ENCODE measurements at regions not wholly inside any gene's neighbourhood (a gene's known extent, or its start where the extent isn't known, plus 50 kb on each side); places are given as distances from the start of the nearest gene placed in this dataset.

DNA sequence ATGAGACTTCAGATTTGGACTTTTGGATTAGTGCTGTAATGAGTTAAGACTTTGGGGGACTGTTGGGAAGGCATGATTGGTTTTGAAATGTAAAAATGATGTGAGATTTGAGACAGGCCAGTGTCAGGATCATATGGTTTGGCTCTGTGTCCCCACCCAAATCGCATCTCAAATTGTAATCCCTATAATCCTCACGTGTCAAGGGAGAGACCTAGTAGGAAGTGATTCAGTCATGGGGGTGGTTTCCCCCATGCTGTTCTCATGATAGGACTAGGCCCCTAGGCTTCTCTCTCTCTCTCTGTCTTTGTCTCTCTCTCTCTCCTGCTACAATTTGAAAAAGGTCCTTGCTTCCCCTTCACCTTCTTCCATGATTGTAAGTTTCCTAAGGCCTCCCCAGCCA is 473.3 kb upstream of the CD180 start:
- Mint-ChIP-seq H3K4me3 (no peak overlapping the region), H3K36me3 (no peaks in the 10 kb centered on the region), H3K27me3 (no peaks in the 10 kb centered on the region), H3K27ac (no peak overlapping the region), H3K4me1 (no peaks in the 10 kb centered on the region), H3K9me3 (ENCODE audit: low read depth) (peaks cover 6% of the 10 kb centered on the region)
- ATAC-seq (no peak), DNase-seq (no peak)
- CTCF ChIA-PET: no interaction called here

GRCh38 chr5:67660149-67660548 is 463.6 kb upstream of the CD180 start:
- no peak overlapping the region for H3K27ac Mint-ChIP-seq
- H3K4me3 Mint-ChIP-seq: no peak overlapping the region
- H3K36me3 Mint-ChIP-seq: no peaks in the 10 kb centered on the region
- CTCF ChIA-PET: no interaction called here
- H3K4me1 Mint-ChIP-seq: no peaks in the 10 kb centered on the region
- no peaks in the 10 kb centered on the region for H3K9me3 Mint-ChIP-seq (ENCODE audit: low read depth)
- ATAC-seq: no peak
- H3K27me3 Mint-ChIP-seq: no peaks in the 10 kb centered on the region
- no peak for DNase-seq

DNA sequence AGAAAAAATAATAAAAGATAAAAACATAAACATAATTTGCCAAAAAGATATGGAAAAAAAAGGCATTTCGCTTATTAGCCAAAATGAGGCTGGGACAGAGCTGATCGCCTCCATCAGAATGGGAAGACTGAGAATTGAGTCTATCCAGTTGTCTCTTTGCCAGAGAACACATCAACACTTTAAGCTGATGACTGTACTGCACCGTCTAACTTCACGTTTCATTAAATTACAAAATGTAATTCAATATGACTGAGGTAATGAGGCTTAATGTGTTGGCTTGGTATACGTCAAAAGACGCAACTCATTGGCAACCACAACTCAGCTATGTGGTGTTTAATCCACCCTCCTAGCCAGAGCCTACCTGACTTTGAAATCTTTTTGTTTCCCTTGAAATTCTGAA is 462.7 kb upstream of the CD180 start:
- Mint-ChIP-seq H3K27me3 (no peaks in the 10 kb centered on the region), H3K4me1 (no peaks in the 10 kb centered on the region), H3K4me3 (no peak overlapping the region), H3K9me3 (ENCODE audit: low read depth) (no peaks in the 10 kb centered on the region), H3K36me3 (no peaks in the 10 kb centered on the region), H3K27ac (no peak overlapping the region)
- CTCF ChIA-PET: no interaction called here
- DNase-seq (no peak), ATAC-seq (no peak)

- H3K4me1 Mint-ChIP-seq: no peaks in the 10 kb centered on the region
- H3K4me3 Mint-ChIP-seq: no peak overlapping the region
- no peak for ATAC-seq
- no peak overlapping the region for H3K27ac Mint-ChIP-seq
- no peak for DNase-seq
- no peaks in the 10 kb centered on the region for H3K27me3 Mint-ChIP-seq
- CTCF ChIA-PET: no interaction called here
- H3K36me3 Mint-ChIP-seq: no peaks in the 10 kb centered on the region
- H3K9me3 Mint-ChIP-seq (ENCODE audit: low read depth): no peaks in the 10 kb centered on the region
Measured at GRCh38 chr5:67657055-67657454, 460.5 kb upstream of the CD180 start.

GRCh38 chr5:67652201-67652600 is 455.6 kb upstream of the CD180 start:
- Mint-ChIP-seq H3K27ac (no peak overlapping the region), H3K4me1 (no peaks in the 10 kb centered on the region), H3K4me3 (no peak overlapping the region), H3K36me3 (no peaks in the 10 kb centered on the region), H3K9me3 (ENCODE audit: low read depth) (no peaks in the 10 kb centered on the region), H3K27me3 (no peaks in the 10 kb centered on the region)
- DNase-seq: no peak
- ATAC-seq: no peak
- CTCF ChIA-PET: no interaction called here

DNA sequence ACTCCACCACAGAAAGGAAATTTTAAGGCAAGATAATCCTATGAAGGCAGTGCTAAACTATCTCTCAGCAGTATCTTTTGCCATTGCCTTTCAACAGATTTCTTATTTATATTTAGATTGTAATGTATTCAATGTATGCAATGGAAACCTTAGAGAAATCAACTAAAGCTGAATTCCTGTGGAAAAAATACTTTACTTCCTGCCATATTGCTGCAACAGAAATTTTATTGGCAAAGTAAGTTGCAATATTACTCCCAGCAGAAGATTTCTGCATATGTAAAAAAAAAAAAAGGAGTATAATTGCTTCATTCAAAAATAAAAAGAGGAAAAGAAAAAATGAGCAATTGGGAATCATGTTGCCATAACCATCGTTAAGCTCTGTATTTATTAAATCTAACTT is 454.6 kb upstream of the CD180 start:
- no peak overlapping the region for H3K27ac Mint-ChIP-seq
- no peak for DNase-seq
- H3K9me3 Mint-ChIP-seq (ENCODE audit: low read depth): no peaks in the 10 kb centered on the region
- CTCF ChIA-PET: no interaction called here
- H3K36me3 Mint-ChIP-seq: no peaks in the 10 kb centered on the region
- no peaks in the 10 kb centered on the region for H3K27me3 Mint-ChIP-seq
- H3K4me3 Mint-ChIP-seq: no peak overlapping the region
- H3K4me1 Mint-ChIP-seq: no peaks in the 10 kb centered on the region
- no peak for ATAC-seq

DNA sequence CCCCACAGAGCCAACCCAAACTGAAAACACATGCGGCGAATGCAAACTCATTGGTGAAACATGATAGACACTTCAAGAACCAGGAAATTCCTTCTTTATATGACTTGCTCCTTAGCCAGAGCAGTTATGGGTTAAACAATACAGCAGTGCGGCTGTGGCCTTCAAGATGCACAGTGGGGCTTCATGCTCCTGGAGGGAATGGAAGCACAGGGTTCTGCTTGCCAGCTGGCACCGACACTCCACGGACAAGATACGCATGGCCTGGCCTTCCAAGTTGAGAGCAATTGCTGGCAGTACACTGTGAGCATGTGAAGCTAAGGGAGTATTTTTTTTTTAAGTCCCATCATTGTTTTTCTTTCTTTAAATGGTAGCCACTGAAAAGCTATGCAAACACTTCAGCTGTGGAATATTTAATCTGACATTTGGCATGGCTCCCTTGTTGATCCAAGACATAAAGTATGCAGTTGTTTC is 451.6 kb upstream of the CD180 start:
- H3K36me3 Mint-ChIP-seq: no peaks in the 10 kb centered on the region
- ATAC-seq (no peak), DNase-seq (no peak)
- no peak overlapping the region for H3K4me3 Mint-ChIP-seq
- no peaks in the 10 kb centered on the region for H3K4me1 Mint-ChIP-seq
- no peaks in the 10 kb centered on the region for H3K27me3 Mint-ChIP-seq
- CTCF ChIA-PET: no interaction called here
- H3K27ac Mint-ChIP-seq: no peak overlapping the region
- H3K9me3 Mint-ChIP-seq (ENCODE audit: low read depth): peaks cover 3% of the 10 kb centered on the region

- Mint-ChIP-seq H3K27ac (no peak overlapping the region), H3K27me3 (no peaks in the 10 kb centered on the region), H3K4me1 (no peaks in the 10 kb centered on the region), H3K4me3 (no peak overlapping the region), H3K36me3 (no peaks in the 10 kb centered on the region), H3K9me3 (ENCODE audit: low read depth) (peaks cover 3% of the 10 kb centered on the region)
- DNase-seq (no peak), ATAC-seq (no peak)
- CTCF ChIA-PET: no interaction called here
Measured at GRCh38 chr5:67647772-67648171, 451.2 kb upstream of the CD180 start.

DNA sequence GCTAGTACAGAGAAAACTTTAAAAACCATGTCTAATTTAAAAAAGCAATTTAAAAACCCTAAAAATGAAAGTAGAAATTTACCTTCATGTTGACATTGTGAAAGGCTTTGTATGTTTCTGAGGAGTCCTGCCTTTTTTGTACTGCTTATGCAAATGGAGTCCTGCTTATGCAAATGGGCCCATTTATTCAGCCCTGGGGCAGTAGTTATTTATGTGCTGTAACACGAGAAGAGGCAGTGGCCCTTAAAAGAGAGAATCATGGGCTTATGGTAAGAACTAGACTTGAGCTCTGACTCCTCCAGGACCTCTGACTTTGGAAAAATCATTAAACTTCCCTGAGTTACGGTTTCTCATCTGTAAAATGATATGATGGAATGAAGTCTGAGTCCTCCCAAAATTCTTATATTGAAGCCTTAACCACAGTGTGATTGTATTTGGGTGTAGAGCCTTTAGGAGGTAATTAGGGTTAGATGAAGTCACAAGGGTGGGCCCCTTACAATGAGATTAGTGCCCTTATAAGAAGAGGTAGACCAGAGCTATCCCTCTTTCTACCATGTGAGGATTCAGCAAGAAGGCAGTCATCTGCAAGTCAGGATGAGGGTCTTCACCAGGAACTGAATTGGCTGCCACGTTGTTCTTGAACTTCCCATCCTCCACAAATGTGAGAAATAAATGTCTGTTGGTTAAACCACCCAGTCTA is 447.8 kb upstream of the CD180 start:
- no peaks in the 10 kb centered on the region for H3K36me3 Mint-ChIP-seq
- H3K4me3 Mint-ChIP-seq: no peak overlapping the region
- ATAC-seq: no peak
- no peaks in the 10 kb centered on the region for H3K4me1 Mint-ChIP-seq
- no peaks in the 10 kb centered on the region for H3K27me3 Mint-ChIP-seq
- H3K27ac Mint-ChIP-seq: no peak overlapping the region
- CTCF ChIA-PET: no interaction called here
- DNase-seq: no peak
- H3K9me3 Mint-ChIP-seq (ENCODE audit: low read depth): peaks cover 3% of the 10 kb centered on the region

- no peaks in the 10 kb centered on the region for H3K4me1 Mint-ChIP-seq
- CTCF ChIA-PET: no interaction called here
- DNase-seq (no peak), ATAC-seq (no peak)
- peaks cover 3% of the 10 kb centered on the region for H3K9me3 Mint-ChIP-seq (ENCODE audit: low read depth)
- H3K27me3 Mint-ChIP-seq: no peaks in the 10 kb centered on the region
- H3K36me3 Mint-ChIP-seq: no peaks in the 10 kb centered on the region
- no peak overlapping the region for H3K4me3 Mint-ChIP-seq
- H3K27ac Mint-ChIP-seq: no peak overlapping the region
Measured at GRCh38 chr5:67643536-67643935, 446.9 kb upstream of the CD180 start.

DNA sequence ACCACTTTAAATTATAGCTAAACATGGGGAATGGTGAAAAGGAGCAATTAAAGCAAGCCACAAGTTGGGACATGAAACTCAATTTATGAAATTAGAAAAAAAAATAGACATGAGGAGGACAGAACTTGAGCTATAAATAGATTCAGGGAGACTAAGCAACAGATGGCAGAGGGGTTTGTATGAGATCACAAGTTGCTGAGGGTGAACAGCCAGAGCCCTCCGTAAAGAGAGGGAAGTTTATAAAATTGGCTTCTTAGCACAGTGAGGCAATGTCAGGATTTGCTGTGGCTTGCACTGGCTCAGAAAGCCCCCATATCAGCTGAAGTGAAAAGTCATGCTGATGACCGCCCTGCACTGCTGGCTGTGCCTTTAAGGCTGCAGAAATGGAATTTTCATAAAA is 443.4 kb upstream of the CD180 start:
- no peak for DNase-seq
- H3K27ac Mint-ChIP-seq: no peak overlapping the region
- H3K4me3 Mint-ChIP-seq: no peak overlapping the region
- ATAC-seq: no peak
- no peaks in the 10 kb centered on the region for H3K36me3 Mint-ChIP-seq
- CTCF ChIA-PET: no interaction called here
- H3K27me3 Mint-ChIP-seq: peaks cover 2% of the 10 kb centered on the region
- peaks cover 2% of the 10 kb centered on the region for H3K9me3 Mint-ChIP-seq (ENCODE audit: low read depth)
- H3K4me1 Mint-ChIP-seq: no peaks in the 10 kb centered on the region

DNA sequence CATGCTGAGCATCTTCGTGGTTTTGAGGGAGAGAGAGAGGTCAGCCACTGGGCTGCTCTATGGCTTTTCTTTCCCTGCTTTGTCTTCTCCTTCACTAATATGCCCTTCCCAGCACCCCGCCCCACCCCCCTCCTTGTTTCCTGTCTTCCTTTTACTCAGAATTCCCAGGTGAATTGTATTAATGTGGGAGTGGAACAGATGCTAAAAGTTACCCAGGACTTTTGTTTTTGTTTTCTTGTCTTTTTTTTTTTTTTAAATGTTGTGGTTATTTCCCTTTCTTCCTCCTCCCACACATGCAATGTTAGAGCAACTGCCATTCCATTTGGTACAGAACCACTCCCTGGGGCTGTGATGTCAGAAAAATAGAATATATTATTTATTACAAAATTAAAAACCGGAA is 442.7 kb upstream of the CD180 start:
- Mint-ChIP-seq H3K4me3 (no peak overlapping the region), H3K27me3 (peaks cover 2% of the 10 kb centered on the region), H3K36me3 (no peaks in the 10 kb centered on the region), H3K9me3 (ENCODE audit: low read depth) (no peaks in the 10 kb centered on the region), H3K27ac (no peak overlapping the region), H3K4me1 (no peaks in the 10 kb centered on the region)
- DNase-seq (no peak), ATAC-seq (no peak)
- CTCF ChIA-PET: no interaction called here

- Mint-ChIP-seq H3K27me3 (peaks cover 2% of the 10 kb centered on the region), H3K4me3 (no peak overlapping the region), H3K27ac (no peak overlapping the region), H3K36me3 (no peaks in the 10 kb centered on the region), H3K9me3 (ENCODE audit: low read depth) (no peaks in the 10 kb centered on the region), H3K4me1 (no peaks in the 10 kb centered on the region)
- ATAC-seq (no peak), DNase-seq (no peak)
- CTCF ChIA-PET: no interaction called here
Measured at GRCh38 chr5:67636850-67637524, 440.4 kb upstream of the CD180 start.

DNA sequence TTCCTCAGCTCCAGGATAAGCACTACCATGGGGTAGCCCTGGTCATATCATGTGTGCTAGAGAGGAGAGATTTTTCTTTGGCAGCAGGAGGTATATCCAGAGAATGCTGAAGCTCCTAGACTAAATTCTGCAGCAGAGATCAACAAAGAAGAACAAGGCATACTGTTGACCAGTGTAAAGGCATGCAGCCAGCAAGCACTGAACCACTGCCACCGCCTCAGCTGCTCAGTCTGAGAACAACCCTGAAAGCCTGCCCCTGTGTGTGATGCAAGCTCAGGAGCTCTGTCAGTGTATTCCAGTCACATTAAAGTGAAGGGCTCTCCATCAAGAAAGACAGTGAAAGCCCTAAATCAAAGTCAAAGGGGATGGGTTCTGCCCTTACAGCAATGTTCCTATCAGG is 439.5 kb upstream of the CD180 start:
- CTCF ChIA-PET: no interaction called here
- Mint-ChIP-seq H3K4me3 (no peak overlapping the region), H3K9me3 (ENCODE audit: low read depth) (no peaks in the 10 kb centered on the region), H3K36me3 (no peaks in the 10 kb centered on the region), H3K27me3 (peaks cover 2% of the 10 kb centered on the region), H3K27ac (no peak overlapping the region), H3K4me1 (no peaks in the 10 kb centered on the region)
- ATAC-seq (no peak), DNase-seq (no peak)

All from activated CD8-positive, alpha-beta memory T cell treated with anti-CD3 and anti-CD28 coated beads, Interleukin-2, amount 10 ng/mL, durations not matched to agents 7 days and 5 days (primary cell).